ENCODE measurements at regions not wholly inside any gene's neighbourhood (a gene's known extent, or its start where the extent isn't known, plus 50 kb on each side); places are given as distances from the start of the nearest gene placed in this dataset.

GRCh38 chr10:111877258-111877657, 306.3 kb downstream of the GPAM start:
- H3K4me3 ChIP-seq (ENCODE audit: low read depth, low read length): no peak overlapping the region
- no peak for DNase-seq (ENCODE audit: low read depth)
- TF ChIP-seq CTCF (IDR thresholded peaks at IDR 0.05; ENCODE audit: control insufficient read depth, extremely low read depth, insufficient read depth): no peak

- no peak for TF ChIP-seq CTCF (IDR thresholded peaks at IDR 0.05; ENCODE audit: control insufficient read depth, extremely low read depth, insufficient read depth)
- no peak overlapping the region for H3K4me3 ChIP-seq (ENCODE audit: low read depth, low read length)
- no peak for DNase-seq (ENCODE audit: low read depth)
Observed at GRCh38 chr10:111879969-111880368, 303.6 kb downstream of the GPAM start.

GRCh38 chr10:111885046-111885445, 298.5 kb downstream of the GPAM start:
- no peak for DNase-seq (ENCODE audit: low read depth)
- TF ChIP-seq CTCF (IDR thresholded peaks at IDR 0.05; ENCODE audit: control insufficient read depth, extremely low read depth, insufficient read depth): no peak
- no peak overlapping the region for H3K4me3 ChIP-seq (ENCODE audit: low read depth, low read length)

GRCh38 chr10:111885919-111886318, 297.6 kb downstream of the GPAM start:
- no peak for TF ChIP-seq CTCF (IDR thresholded peaks at IDR 0.05; ENCODE audit: control insufficient read depth, extremely low read depth, insufficient read depth)
- H3K4me3 ChIP-seq (ENCODE audit: low read depth, low read length): no peak overlapping the region
- DNase-seq (ENCODE audit: low read depth): no peak

GRCh38 chr10:111887266-111887665, 296.3 kb downstream of the GPAM start:
- no peak for TF ChIP-seq CTCF (IDR thresholded peaks at IDR 0.05; ENCODE audit: control insufficient read depth, extremely low read depth, insufficient read depth)
- no peak overlapping the region for H3K4me3 ChIP-seq (ENCODE audit: low read depth, low read length)

GRCh38 chr10:111890046-111890445, 293.5 kb downstream of the GPAM start:
- no peak overlapping the region for H3K4me3 ChIP-seq (ENCODE audit: low read depth, low read length)
- no peak for DNase-seq (ENCODE audit: low read depth)
- no peak for TF ChIP-seq CTCF (IDR thresholded peaks at IDR 0.05; ENCODE audit: control insufficient read depth, extremely low read depth, insufficient read depth)

More at GRCh38 chr10:111887266-111887665, 296.3 kb downstream of the GPAM start:
- no peak for DNase-seq (ENCODE audit: low read depth)

GRCh38 chr10:111916011-111916410, 267.6 kb downstream of the GPAM start:
- peak; percentile 92 for DNase-seq (ENCODE audit: low read depth)
- TF ChIP-seq CTCF (IDR thresholded peaks at IDR 0.05; ENCODE audit: control insufficient read depth, extremely low read depth, insufficient read depth): peak; percentile 5; the same call in 1 of the 2 replicates
- no peak overlapping the region for H3K4me3 ChIP-seq (ENCODE audit: low read depth, low read length)

Data from LNCaP clone FGC (cell line).